ENCODE measurements at regions not wholly inside any gene's neighbourhood (a gene's known extent, or its start where the extent isn't known, plus 50 kb on each side); places are given as distances from the start of the nearest gene placed in this dataset.

- TF ChIP-seq MAZ (IDR thresholded peaks at IDR 0.05; ENCODE audit: borderline replicate concordance, low read depth, low read length): no peak
Measured at GRCh38 chr1:194076646-194077045, 890.2 kb upstream of the B3GALT2 start (continued).

- no peaks in the 10 kb centered on the region; the same call in 2 of the 3 replicates for H3K4me1 ChIP-seq
- TF ChIP-seq ATOH8 (CRISPR knock-in tag; IDR thresholded peaks at IDR 0.05; ENCODE audit: low read depth) (no peak), CEBPB (IDR thresholded peaks at IDR 0.05) (no peak), POLR2AphosphoS2 (conservative IDR thresholded peaks at IDR 0.05; ENCODE audit: low read length) (no peak), GATA3 (IDR thresholded peaks at IDR 0.05; ENCODE audit: borderline replicate concordance) (no peak), ZFP36 (IDR thresholded peaks at IDR 0.05; ENCODE audit: borderline replicate concordance, partially characterized antibody) (no peak), NFE2L2 (conservative IDR thresholded peaks at IDR 0.05; ENCODE audit: low read length) (no peak), HOXB13 (CRISPR knock-in tag; IDR thresholded peaks at IDR 0.05; ENCODE audit: low read depth) (no peak), ZNF302 (CRISPR knock-in tag; IDR thresholded peaks at IDR 0.05) (no peak), SREBF2 (IDR thresholded peaks at IDR 0.05) (no peak), MAZ (IDR thresholded peaks at IDR 0.05; ENCODE audit: borderline replicate concordance, low read depth, low read length) (no peak)
- ATAC-seq (no peak), FAIRE-seq (no peak), DNase-seq (ENCODE audit: low read depth in 1 of 2, low spot score in 1 of 2) (no peak)
- WGBS (ENCODE audit: missing lambda C conversion rate): 54% methylated on average over 3 of the region's 3 CpGs
- no peak overlapping the region for H3K4me3 ChIP-seq
- no peak overlapping the region for H3K27ac ChIP-seq
- ChIA-PET POLR2A (no interaction called here), CTCF (no interaction called here)
- no peaks in the 10 kb centered on the region for H3K9me3 ChIP-seq
- H3K4me2 ChIP-seq: no peak overlapping the region
Measured at GRCh38 chr1:194073833-194074232, 887.4 kb upstream of the B3GALT2 start.

- H3K4me1 ChIP-seq: no peaks in the 10 kb centered on the region
- DNase-seq (ENCODE audit: low read depth in 1 of 2, low spot score in 1 of 2) (no peak), ATAC-seq (no peak), FAIRE-seq (no peak)
- no peak overlapping the region for H3K4me3 ChIP-seq
- ChIA-PET CTCF (interaction anchor here (0.6 kb wide), 1 partner anchor 612 kb away, joined by 3 read pairs; no protein-coding TSS in a partner anchor), POLR2A (no interaction called here)
- H3K27ac ChIP-seq: no peak overlapping the region
- no peak overlapping the region for H3K4me2 ChIP-seq
- TF ChIP-seq FOSL2 (IDR thresholded peaks at IDR 0.05) (no peak), FOSL2 (CRISPR knock-in tag; IDR thresholded peaks at IDR 0.05) (no peak), NFE2L2 (conservative IDR thresholded peaks at IDR 0.05; ENCODE audit: low read length) (no peak), ZC3H11A (IDR thresholded peaks at IDR 0.05) (no peak), FOXS1 (CRISPR knock-in tag; IDR thresholded peaks at IDR 0.05) (no peak), CHD2 (IDR thresholded peaks at IDR 0.05; ENCODE audit: low read length, partially characterized antibody) (no peak), EHMT2 (IDR thresholded peaks at IDR 0.05; ENCODE audit: low read depth) (no peak), ZFP36 (IDR thresholded peaks at IDR 0.05; ENCODE audit: borderline replicate concordance, partially characterized antibody) (no peak), CHD4 (IDR thresholded peaks at IDR 0.05; ENCODE audit: borderline replicate concordance) (no peak), CBX2 (IDR thresholded peaks at IDR 0.05; ENCODE audit: borderline replicate concordance, low read depth) (no peak)
- no peaks in the 10 kb centered on the region for H3K9me3 ChIP-seq
Measured at GRCh38 chr1:194071205-194071604, 884.8 kb upstream of the B3GALT2 start.

GRCh38 chr1:194069831-194070218 is 883.4 kb upstream of the B3GALT2 start:
- ChIA-PET POLR2A (no interaction called here), CTCF (no interaction called here)
- Histone ChIP-seq H3K4me1 (no peaks in the 10 kb centered on the region), H3K9me3 (no peaks in the 10 kb centered on the region), H3K4me2 (no peak overlapping the region), H3K4me3 (no peak overlapping the region), H3K27ac (no peak overlapping the region)
- TF ChIP-seq FOXS1 (CRISPR knock-in tag; IDR thresholded peaks at IDR 0.05) (no peak), MAZ (IDR thresholded peaks at IDR 0.05; ENCODE audit: borderline replicate concordance, low read depth, low read length) (no peak)
- ATAC-seq (no peak), DNase-seq (ENCODE audit: low read depth in 1 of 2, low spot score in 1 of 2) (no peak), FAIRE-seq (no peak)
- 84% methylated on average over 1 of the region's 1 CpG for WGBS (ENCODE audit: missing lambda C conversion rate)

- ChIA-PET POLR2A (no interaction called here), CTCF (no interaction called here)
- H3K27ac ChIP-seq: no peak overlapping the region
- DNase-seq (ENCODE audit: low read depth in 1 of 2, low spot score in 1 of 2): no peak
- H3K9me3 ChIP-seq: no peaks in the 10 kb centered on the region
- no peaks in the 10 kb centered on the region for H3K4me1 ChIP-seq
- no peak for FAIRE-seq
- H3K4me2 ChIP-seq: no peak overlapping the region
- WGBS (ENCODE audit: missing lambda C conversion rate): 84% methylated on average over 7 of the region's 7 CpGs
- no peak overlapping the region for H3K4me3 ChIP-seq
- no peak for ATAC-seq
- TF ChIP-seq TP53 (CRISPR knock-in tag; IDR thresholded peaks at IDR 0.05) (no peak), KDM5A (IDR thresholded peaks at IDR 0.05) (no peak), FOSL2 (IDR thresholded peaks at IDR 0.05) (no peak), FOSL2 (CRISPR knock-in tag; IDR thresholded peaks at IDR 0.05) (no peak), ZNF302 (CRISPR knock-in tag; IDR thresholded peaks at IDR 0.05) (no peak), HOXB5 (CRISPR knock-in tag; IDR thresholded peaks at IDR 0.05) (no peak), SREBF2 (IDR thresholded peaks at IDR 0.05) (no peak), CBX8 (IDR thresholded peaks at IDR 0.05) (no peak), ESRRA (IDR thresholded peaks at IDR 0.05; ENCODE audit: borderline replicate concordance, low read length) (no peak), PBX3 (IDR thresholded peaks at IDR 0.05) (no peak), NPAS2 (CRISPR knock-in tag; IDR thresholded peaks at IDR 0.05; ENCODE audit: borderline replicate concordance) (no peak)
Measured at GRCh38 chr1:194069168-194069830, 882.9 kb upstream of the B3GALT2 start.

Measured in A549 (cell line).